A673 (cell line): ENCODE measurements at regions not wholly inside any gene's neighbourhood (a gene's known extent, or its start where the extent isn't known, plus 50 kb on each side); places are given as distances from the start of the nearest gene placed in this dataset.

Experiments used
- EZH2 ChIP-seq: fragments of 200-600 bp; sonication (generic); IDR thresholded peaks from 2 replicates; pipeline ENCODE4 v1.6.1; 2017; ENCODE audit warnings: borderline replicate concordance, low read depth, mild to moderate bottlenecking, mixed read lengths, antibody characterized with exemption, low read length; ENCODE audit not compliant: poor library complexity, severe bottlenecking
- TF ChIP-seq, protein P1 (sequence below): fragments of 300-800, 200-600 bp; sonication (generic); conservative IDR thresholded peaks from 2 replicates; pipeline ENCODE4 v1.5.1; 2017; ENCODE audit warnings: low read depth, mild to moderate bottlenecking, antibody characterized with exemption, low read length, moderate library complexity, mixed read lengths

- TF ChIP-seq, protein P1, sequence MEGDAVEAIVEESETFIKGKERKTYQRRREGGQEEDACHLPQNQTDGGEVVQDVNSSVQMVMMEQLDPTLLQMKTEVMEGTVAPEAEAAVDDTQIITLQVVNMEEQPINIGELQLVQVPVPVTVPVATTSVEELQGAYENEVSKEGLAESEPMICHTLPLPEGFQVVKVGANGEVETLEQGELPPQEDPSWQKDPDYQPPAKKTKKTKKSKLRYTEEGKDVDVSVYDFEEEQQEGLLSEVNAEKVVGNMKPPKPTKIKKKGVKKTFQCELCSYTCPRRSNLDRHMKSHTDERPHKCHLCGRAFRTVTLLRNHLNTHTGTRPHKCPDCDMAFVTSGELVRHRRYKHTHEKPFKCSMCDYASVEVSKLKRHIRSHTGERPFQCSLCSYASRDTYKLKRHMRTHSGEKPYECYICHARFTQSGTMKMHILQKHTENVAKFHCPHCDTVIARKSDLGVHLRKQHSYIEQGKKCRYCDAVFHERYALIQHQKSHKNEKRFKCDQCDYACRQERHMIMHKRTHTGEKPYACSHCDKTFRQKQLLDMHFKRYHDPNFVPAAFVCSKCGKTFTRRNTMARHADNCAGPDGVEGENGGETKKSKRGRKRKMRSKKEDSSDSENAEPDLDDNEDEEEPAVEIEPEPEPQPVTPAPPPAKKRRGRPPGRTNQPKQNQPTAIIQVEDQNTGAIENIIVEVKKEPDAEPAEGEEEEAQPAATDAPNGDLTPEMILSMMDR, result no peak
- no peak for TF ChIP-seq EZH2
Observed at GRCh38 chr1:55747408-55747841, 532.3 kb upstream of the USP24 start.
